ENCODE measurements at regions not wholly inside any gene's neighbourhood (a gene's known extent, or its start where the extent isn't known, plus 50 kb on each side); places are given as distances from the start of the nearest gene placed in this dataset.

DNA sequence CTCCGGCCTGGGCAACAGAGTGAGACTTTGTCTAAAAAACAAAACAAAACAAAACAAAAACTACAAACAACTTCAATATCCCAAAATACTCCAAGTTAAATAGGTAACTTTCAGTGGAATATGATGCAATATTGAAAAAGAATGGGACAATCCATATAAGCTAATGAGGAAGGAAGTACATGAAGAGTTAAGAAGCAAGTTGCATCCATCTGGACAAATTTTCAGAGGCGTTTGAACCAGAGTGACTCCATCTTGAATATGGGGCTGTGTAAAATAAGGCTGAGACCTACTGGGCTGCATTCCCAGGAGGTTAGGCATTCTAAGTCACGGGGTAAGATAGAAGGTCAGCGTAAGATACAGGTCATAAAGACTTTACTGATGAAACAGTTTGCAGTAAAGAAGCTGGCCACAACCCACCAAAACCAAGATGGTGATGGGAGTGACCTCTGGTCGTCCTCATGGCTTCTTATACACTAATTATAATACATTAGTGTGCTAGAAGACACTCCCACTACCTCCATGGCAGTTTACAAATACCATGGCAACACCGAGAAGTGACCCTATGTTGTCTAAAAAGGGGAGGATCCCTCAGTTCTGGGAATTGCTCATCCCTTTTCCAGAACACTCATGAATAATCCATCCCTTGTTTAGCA, 58.1 kb upstream of the LCTL start (continued):
- TF ChIP-seq, protein P1, sequence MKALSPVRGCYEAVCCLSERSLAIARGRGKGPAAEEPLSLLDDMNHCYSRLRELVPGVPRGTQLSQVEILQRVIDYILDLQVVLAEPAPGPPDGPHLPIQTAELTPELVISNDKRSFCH (CRISPR knock-in tag; IDR thresholded peaks at IDR 0.05) = peak; percentile 99
- TF ChIP-seq, protein P1 (tag; IDR thresholded peaks at IDR 0.05) = peak; percentile 100
- TF ChIP-seq RAD51 (IDR thresholded peaks at IDR 0.05; ENCODE audit: borderline replicate concordance, low read depth) = no peak
- TF ChIP-seq ZNF780A (CRISPR knock-in tag; IDR thresholded peaks at IDR 0.05) = peak; percentile 88
- TF ChIP-seq MAFG (tag; conservative IDR thresholded peaks at IDR 0.05) = peak; percentile 82
- peak; percentile 99 for TF ChIP-seq NUFIP1 (IDR thresholded peaks at IDR 0.05; ENCODE audit: partially characterized antibody)
- peak; percentile 95 for TF ChIP-seq ZSCAN32 (CRISPR knock-in tag; IDR thresholded peaks at IDR 0.05)
- peak; percentile 95 for TF ChIP-seq ZNF239 (CRISPR knock-in tag; IDR thresholded peaks at IDR 0.05)
- peak; percentile 100 for TF ChIP-seq ZNF589 (CRISPR knock-in tag; IDR thresholded peaks at IDR 0.05; ENCODE audit: low read depth)
- TF ChIP-seq, protein P2, sequence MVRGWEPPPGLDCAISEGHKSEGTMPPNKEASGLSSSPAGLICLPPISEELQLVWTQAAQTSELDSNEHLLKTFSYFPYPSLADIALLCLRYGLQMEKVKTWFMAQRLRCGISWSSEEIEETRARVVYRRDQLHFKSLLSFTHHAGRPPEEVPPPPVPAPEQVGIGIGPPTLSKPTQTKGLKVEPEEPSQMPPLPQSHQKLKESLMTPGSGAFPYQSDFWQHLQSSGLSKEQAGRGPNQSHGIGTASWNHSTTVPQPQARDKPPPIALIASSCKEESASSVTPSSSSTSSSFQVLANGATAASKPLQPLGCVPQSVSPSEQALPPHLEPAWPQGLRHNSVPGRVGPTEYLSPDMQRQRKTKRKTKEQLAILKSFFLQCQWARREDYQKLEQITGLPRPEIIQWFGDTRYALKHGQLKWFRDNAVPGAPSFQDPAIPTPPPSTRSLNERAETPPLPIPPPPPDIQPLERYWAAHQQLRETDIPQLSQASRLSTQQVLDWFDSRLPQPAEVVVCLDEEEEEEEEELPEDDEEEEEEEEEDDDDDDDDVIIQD (CRISPR knock-in tag; IDR thresholded peaks at IDR 0.05) = peak; percentile 98
- peak; percentile 98 for TF ChIP-seq ZNF644 (tag; IDR thresholded peaks at IDR 0.05; ENCODE audit: low read depth)
- no peak for TF ChIP-seq POLR2B (IDR thresholded peaks at IDR 0.05; ENCODE audit: low read depth, partially characterized antibody)
- TF ChIP-seq MECOM (CRISPR knock-in tag; IDR thresholded peaks at IDR 0.05) = peak; percentile 100
- no peak for TF ChIP-seq CHD4 (IDR thresholded peaks at IDR 0.05; ENCODE audit: insufficient read depth, insufficient replicate concordance, low read depth, low read length, poor library complexity, severe bottlenecking)
- TF ChIP-seq, protein P3, sequence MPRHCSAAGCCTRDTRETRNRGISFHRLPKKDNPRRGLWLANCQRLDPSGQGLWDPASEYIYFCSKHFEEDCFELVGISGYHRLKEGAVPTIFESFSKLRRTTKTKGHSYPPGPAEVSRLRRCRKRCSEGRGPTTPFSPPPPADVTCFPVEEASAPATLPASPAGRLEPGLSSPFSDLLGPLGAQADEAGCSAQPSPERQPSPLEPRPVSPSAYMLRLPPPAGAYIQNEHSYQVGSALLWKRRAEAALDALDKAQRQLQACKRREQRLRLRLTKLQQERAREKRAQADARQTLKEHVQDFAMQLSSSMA (CRISPR knock-in tag; IDR thresholded peaks at IDR 0.05) = peak; percentile 91
- peak; percentile 99 for TF ChIP-seq NFXL1 (CRISPR knock-in tag; IDR thresholded peaks at IDR 0.05)
- peak; percentile 98 for TF ChIP-seq ELF4 (CRISPR knock-in tag; IDR thresholded peaks at IDR 0.05)
- peak; percentile 95 for TF ChIP-seq CEBPB (tag; IDR thresholded peaks at IDR 0.05)
- peak; percentile 81 to 84 for TF ChIP-seq FOXK2 (conservative IDR thresholded peaks at IDR 0.05 in 1 of 2, IDR thresholded peaks at IDR 0.05 in 1 of 2; ENCODE audit: low read depth in 2 of 2)
- TF ChIP-seq, protein P4, sequence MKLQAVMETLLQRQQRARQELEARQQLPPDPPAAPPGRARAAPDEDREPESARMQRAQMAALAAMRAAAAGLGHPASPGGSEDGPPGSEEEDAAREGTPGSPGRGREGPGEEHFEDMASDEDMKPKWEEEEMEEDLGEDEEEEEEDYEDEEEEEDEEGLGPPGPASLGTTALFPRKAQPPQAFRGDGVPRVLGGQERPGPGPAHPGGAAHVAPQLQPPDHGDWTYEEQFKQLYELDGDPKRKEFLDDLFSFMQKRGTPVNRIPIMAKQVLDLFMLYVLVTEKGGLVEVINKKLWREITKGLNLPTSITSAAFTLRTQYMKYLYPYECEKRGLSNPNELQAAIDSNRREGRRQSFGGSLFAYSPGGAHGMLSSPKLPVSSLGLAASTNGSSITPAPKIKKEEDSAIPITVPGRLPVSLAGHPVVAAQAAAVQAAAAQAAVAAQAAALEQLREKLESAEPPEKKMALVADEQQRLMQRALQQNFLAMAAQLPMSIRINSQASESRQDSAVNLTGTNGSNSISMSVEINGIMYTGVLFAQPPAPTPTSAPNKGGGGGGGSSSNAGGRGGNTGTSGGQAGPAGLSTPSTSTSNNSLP (IDR thresholded peaks at IDR 0.05; ENCODE audit: borderline replicate concordance, low read depth, low read length) = 0 out of 2 replicates have a peak, but pooled peaks have one; percentile 61
- TF ChIP-seq, protein P5, sequence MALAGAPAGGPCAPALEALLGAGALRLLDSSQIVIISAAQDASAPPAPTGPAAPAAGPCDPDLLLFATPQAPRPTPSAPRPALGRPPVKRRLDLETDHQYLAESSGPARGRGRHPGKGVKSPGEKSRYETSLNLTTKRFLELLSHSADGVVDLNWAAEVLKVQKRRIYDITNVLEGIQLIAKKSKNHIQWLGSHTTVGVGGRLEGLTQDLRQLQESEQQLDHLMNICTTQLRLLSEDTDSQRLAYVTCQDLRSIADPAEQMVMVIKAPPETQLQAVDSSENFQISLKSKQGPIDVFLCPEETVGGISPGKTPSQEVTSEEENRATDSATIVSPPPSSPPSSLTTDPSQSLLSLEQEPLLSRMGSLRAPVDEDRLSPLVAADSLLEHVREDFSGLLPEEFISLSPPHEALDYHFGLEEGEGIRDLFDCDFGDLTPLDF (CRISPR knock-in tag; IDR thresholded peaks at IDR 0.05) = no peak
- TF ChIP-seq MAZ (CRISPR knock-in tag; conservative IDR thresholded peaks at IDR 0.05 in 1 of 2, IDR thresholded peaks at IDR 0.05 in 1 of 2) = peak in 1 of 2 experiments; percentile 98; a peak in 2 of 4 replicates

Measured in K562 (cell line).